B cell (primary cell): ENCODE measurements at regions not wholly inside any gene's neighbourhood (a gene's known extent, or its start where the extent isn't known, plus 50 kb on each side); places are given as distances from the start of the nearest gene placed in this dataset.

ENCODE experiments used
- ATAC-seq: fragments of 200-7000 bp; cut with Tn5 transposase; one replicate; pipeline ENCODE4 v1.10.0; 2021; ENCODE audit warnings: low read depth, mild to moderate bottlenecking, moderate number of reproducible peaks, moderate library complexity
- CTCF ChIA-PET: fragments of 350-600 bp; sonication (Branson Sonifier 250); formaldehyde crosslinking; loops from one replicate; lab custom pipeline; 2021; ENCODE audit warnings: antibody characterized with exemption, inconsistent platforms; lab: Charles Lee
- POLR2A ChIA-PET: fragments of 350-600 bp; sonication (Branson Sonifier 250); formaldehyde crosslinking; loops from one replicate; lab custom pipeline; 2021; ENCODE audit warnings: antibody characterized with exemption; lab: Charles Lee
- DNase-seq: peaks from one replicate; pipeline ENCODE4 v3.0.0; 2013
- H2AFZ ChIP-seq: 2 replicates; pipeline ENCODE4 v1.6.1; 2012; ENCODE audit warnings: mild to moderate bottlenecking, low read depth, low read length; ENCODE audit not compliant: insufficient read depth, poor library complexity, severe bottlenecking
- H3K27ac ChIP-seq, 2 donors: 1 replicate in 1 of 2; 2 replicates in 1 of 2; pipeline ENCODE4 v1.5.1; 2012 to 2013; ENCODE audit warnings: low read length in 2 of 2, mild to moderate bottlenecking in 2 of 2, moderate library complexity in 1 of 2
- H3K27me3 ChIP-seq, 4 experiments: fragments of 200-600 bp in 1 of 4; sonication (generic) in 1 of 4; replicated peaks in 1 of 4; 1 replicate in 2 of 4; 2 replicates in 2 of 4; pipeline versions ENCODE4 v1.6.1 to v1.7.0; 2013 to 2016; ENCODE audit warnings: low read length in 3 of 4, mild to moderate bottlenecking in 2 of 4, mixed read lengths in 1 of 4, moderate library complexity in 1 of 4; ENCODE audit not compliant: insufficient read depth in 4 of 4, control insufficient read depth in 3 of 4; ENCODE audit errors: control extremely low read depth in 1 of 4
- H3K36me3 ChIP-seq, 2 experiments: replicated peaks in 1 of 2; 1 replicate in 1 of 2; 2 replicates in 1 of 2; pipeline versions ENCODE4 v1.6.1 to v1.7.1; 2013; ENCODE audit warnings: low read length in 1 of 2; ENCODE audit not compliant: insufficient read depth in 2 of 2, control insufficient read depth in 1 of 2; ENCODE audit errors: control extremely low read depth in 1 of 2, extremely low read depth in 1 of 2
- H3K4me1 ChIP-seq, 2 donors: fragments of 200-600 bp in 1 of 2; sonication (generic) in 1 of 2; 1 replicate in 1 of 2; 2 replicates in 1 of 2; pipeline versions ENCODE4 v1.5.1 to v1.6.1; 2013 to 2017; ENCODE audit warnings: low read length in 2 of 2; ENCODE audit not compliant: control insufficient read depth in 2 of 2, insufficient read depth in 2 of 2
- H3K4me2 ChIP-seq: replicated peaks from 2 replicates; pipeline ENCODE3; 2012; ENCODE audit warnings: mild to moderate bottlenecking, low read depth, low read length; ENCODE audit not compliant: poor library complexity, severe bottlenecking
- H3K4me3 ChIP-seq, 5 experiments: fragments of 200-600 bp in 1 of 5; sonication (generic) in 1 of 5; 1 replicate in 3 of 5; 2 replicates in 2 of 5; pipeline versions ENCODE4 v1.5.1 to v1.7.0; 2011 to 2016; ENCODE audit warnings: low read length in 4 of 5, mild to moderate bottlenecking in 4 of 5, low read depth in 2 of 5, control low read depth in 1 of 5, moderate library complexity in 1 of 5; ENCODE audit not compliant: insufficient read depth in 1 of 5; ENCODE audit errors: control extremely low read depth in 1 of 5, extremely low read depth in 1 of 5
- H3K79me2 ChIP-seq: fragments of 200-600 bp; sonication (generic); one replicate; pipeline ENCODE4 v1.6.0; 2016; ENCODE audit warnings: low read length; ENCODE audit not compliant: control insufficient read depth, insufficient read depth
- H3K9ac ChIP-seq: fragments of 200-600 bp; sonication (generic); 2 replicates; pipeline ENCODE4 v1.6.1; 2017; ENCODE audit warnings: mild to moderate bottlenecking, low read length, moderate library complexity
- H3K9me3 ChIP-seq, 3 donors: one replicate each; pipeline versions ENCODE4 v1.6.1 to v1.7.1; 2013; ENCODE audit warnings: low read length in 2 of 3; ENCODE audit not compliant: control insufficient read depth in 2 of 3, insufficient read depth in 1 of 3; ENCODE audit errors: control extremely low read depth in 1 of 3
- H4K20me1 ChIP-seq: 2 replicates; pipeline ENCODE4 v1.6.0; 2012; ENCODE audit warnings: mild to moderate bottlenecking, low read length; ENCODE audit not compliant: insufficient read depth, control insufficient read depth, poor library complexity, severe bottlenecking
- H3K27ac Mint-ChIP-seq: one replicate; pipeline ENCODE4 v1.8.0; 2021; ENCODE audit warnings: mixed read lengths
- H3K27me3 Mint-ChIP-seq: one replicate; pipeline ENCODE4 v1.8.0; 2021; ENCODE audit warnings: mixed read lengths
- H3K4me1 Mint-ChIP-seq: one replicate; pipeline ENCODE4 v1.8.0; 2021; ENCODE audit warnings: mixed read lengths
- H3K4me3 Mint-ChIP-seq: one replicate; pipeline ENCODE4 v1.8.0; 2021; ENCODE audit warnings: mixed read lengths
- H3K9me3 Mint-ChIP-seq: one replicate; pipeline ENCODE4 v1.8.0; 2022; ENCODE audit warnings: mixed read lengths; ENCODE audit not compliant: insufficient read depth
- EZH2 ChIP-seq: IDR thresholded peaks from 2 replicates; pipeline ENCODE4 v1.6.1; 2012; ENCODE audit warnings: borderline replicate concordance, low read depth, mild to moderate bottlenecking, moderate library complexity, low read length; ENCODE audit not compliant: insufficient read depth, poor library complexity, severe bottlenecking
- WGBS: methylation state at CpG from one replicate; pipeline ENCODE4 v1.1.5; 2013; ENCODE audit warnings: missing lambda C conversion rate; ENCODE audit not compliant: insufficient coverage; 5-methylcytosine and 5-hydroxymethylcytosine counted together
- intact Hi-C: fragments of 100-400 bp; cut with micrococcal nuclease; formaldehyde crosslinking; loops from one replicate; pipeline ENCODE4 v1.10.0; 2022
- TF ChIP-seq, protein P1 (sequence below): fragments of 200-600 bp; IDR thresholded peaks from one replicate; pipeline ENCODE4 v1.8.0; 2022; ENCODE audit warnings: antibody characterized with exemption, mild to moderate bottlenecking

DNA sequence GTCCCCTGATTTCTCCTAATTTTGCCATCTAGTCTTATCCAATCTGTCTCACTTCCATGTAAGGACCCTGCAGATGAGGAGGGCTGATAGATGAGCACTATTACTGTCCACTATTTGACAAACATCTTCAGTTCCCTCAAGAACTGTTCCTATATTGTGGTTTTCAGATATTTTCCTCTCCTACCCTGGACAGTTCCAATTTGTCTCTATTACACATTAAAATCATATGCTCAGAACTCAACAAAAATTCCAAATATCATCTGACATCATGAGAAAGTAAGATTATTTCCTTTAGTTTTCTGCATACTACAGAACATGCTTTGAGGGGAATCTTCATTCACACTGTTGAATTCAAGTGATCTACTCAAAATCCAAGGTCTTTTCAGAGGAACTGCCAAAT, 265.6 kb upstream of the ARID1B start:
- Histone ChIP-seq H3K79me2 (no peaks in the 10 kb centered on the region), H3K9me3 (no peaks in the 10 kb centered on the region), H4K20me1 (no peaks in the 10 kb centered on the region), H3K4me3 (no peak overlapping the region), H2AFZ (no peak overlapping the region), H3K36me3 (no peaks in the 10 kb centered on the region), H3K4me2 (no peak overlapping the region), H3K27ac (no peak overlapping the region), H3K4me1 (peaks cover 0 to 5% of the 10 kb centered on the region in 2 donors), H3K9ac (no peak overlapping the region), H3K27me3 (peaks cover 0 to 6% (median 0%) of the 10 kb centered on the region in 4 experiments)
- ChIA-PET CTCF (no interaction called here), POLR2A (no interaction called here)
- Mint-ChIP-seq H3K27ac (no peak overlapping the region), H3K27me3 (peaks cover 21% of the 10 kb centered on the region), H3K4me3 (no peak overlapping the region), H3K9me3 (no peaks in the 10 kb centered on the region), H3K4me1 (peaks cover 6% of the 10 kb centered on the region)
- ATAC-seq (no peak), DNase-seq (no peak)
- TF ChIP-seq, protein P1, sequence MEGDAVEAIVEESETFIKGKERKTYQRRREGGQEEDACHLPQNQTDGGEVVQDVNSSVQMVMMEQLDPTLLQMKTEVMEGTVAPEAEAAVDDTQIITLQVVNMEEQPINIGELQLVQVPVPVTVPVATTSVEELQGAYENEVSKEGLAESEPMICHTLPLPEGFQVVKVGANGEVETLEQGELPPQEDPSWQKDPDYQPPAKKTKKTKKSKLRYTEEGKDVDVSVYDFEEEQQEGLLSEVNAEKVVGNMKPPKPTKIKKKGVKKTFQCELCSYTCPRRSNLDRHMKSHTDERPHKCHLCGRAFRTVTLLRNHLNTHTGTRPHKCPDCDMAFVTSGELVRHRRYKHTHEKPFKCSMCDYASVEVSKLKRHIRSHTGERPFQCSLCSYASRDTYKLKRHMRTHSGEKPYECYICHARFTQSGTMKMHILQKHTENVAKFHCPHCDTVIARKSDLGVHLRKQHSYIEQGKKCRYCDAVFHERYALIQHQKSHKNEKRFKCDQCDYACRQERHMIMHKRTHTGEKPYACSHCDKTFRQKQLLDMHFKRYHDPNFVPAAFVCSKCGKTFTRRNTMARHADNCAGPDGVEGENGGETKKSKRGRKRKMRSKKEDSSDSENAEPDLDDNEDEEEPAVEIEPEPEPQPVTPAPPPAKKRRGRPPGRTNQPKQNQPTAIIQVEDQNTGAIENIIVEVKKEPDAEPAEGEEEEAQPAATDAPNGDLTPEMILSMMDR: no peak
- TF ChIP-seq EZH2: no peak
- intact Hi-C loops: no loop called here

DNA sequence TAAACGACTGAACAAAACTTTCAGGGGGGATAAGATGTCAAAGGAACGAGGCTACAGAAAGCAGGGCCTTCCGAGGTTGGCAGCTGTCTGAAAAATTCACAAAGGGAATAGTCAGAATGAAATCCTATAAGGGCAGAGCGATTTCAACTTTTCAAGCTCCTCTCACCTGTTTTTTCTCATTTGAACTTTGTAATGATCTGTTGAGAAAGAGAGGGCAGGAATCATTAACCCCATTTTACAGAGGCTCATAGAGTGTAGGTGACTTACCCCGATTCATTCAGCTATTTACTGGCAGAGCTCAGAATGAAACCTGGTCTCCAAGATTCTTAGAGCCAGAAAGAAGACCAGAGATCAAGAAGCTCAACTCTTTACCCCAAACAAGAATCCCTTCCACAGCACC, 266.1 kb upstream of the ARID1B start:
- peaks cover 0 to 5% of the 10 kb centered on the region in 2 donors for H3K4me1 ChIP-seq
- intact Hi-C loops: no loop called here
- H3K4me2 ChIP-seq: no peak overlapping the region
- Mint-ChIP-seq H3K27ac (no peak overlapping the region), H3K9me3 (no peaks in the 10 kb centered on the region), H3K4me1 (peaks cover 6% of the 10 kb centered on the region), H3K4me3 (no peak overlapping the region), H3K27me3 (peaks cover 16% of the 10 kb centered on the region)
- H3K27me3 ChIP-seq: peaks cover 0 to 6% (median 0%) of the 10 kb centered on the region in 4 experiments
- ATAC-seq (no peak), DNase-seq (no peak)
- POLR2A ChIA-PET: no interaction called here
- CTCF ChIA-PET: no interaction called here
- no peaks in the 10 kb centered on the region for H4K20me1 ChIP-seq
- H3K4me3 ChIP-seq: no peak overlapping the region
- no peak overlapping the region for H3K9ac ChIP-seq
- WGBS: 76% methylated on average over 3 of the region's 5 CpGs
- H3K79me2 ChIP-seq: no peaks in the 10 kb centered on the region
- TF ChIP-seq EZH2: no peak
- TF ChIP-seq, protein P1: no peak
- no peaks in the 10 kb centered on the region for H3K9me3 ChIP-seq
- H3K27ac ChIP-seq: no peak overlapping the region
- no peak overlapping the region for H2AFZ ChIP-seq
- no peaks in the 10 kb centered on the region for H3K36me3 ChIP-seq
